GM18519 (cell line): ENCODE measurements at regions not wholly inside any gene's neighbourhood (a gene's known extent, or its start where the extent isn't known, plus 50 kb on each side); places are given as distances from the start of the nearest gene placed in this dataset.
"Not testable (repeated sequence)": the region's sequence is repeated elsewhere in the genome, so short reads cannot be mapped to it uniquely, and the experiment has no call there.

Experiments
- ATAC-seq: cut with Tn5 transposase; IDR thresholded peaks from one replicate; pipeline ENCODE4 v1.9.1; 2021; ENCODE audit warnings: mild to moderate bottlenecking, moderate library complexity; ENCODE audit not compliant: unreplicated experiment, low FRiP score

DNA sequence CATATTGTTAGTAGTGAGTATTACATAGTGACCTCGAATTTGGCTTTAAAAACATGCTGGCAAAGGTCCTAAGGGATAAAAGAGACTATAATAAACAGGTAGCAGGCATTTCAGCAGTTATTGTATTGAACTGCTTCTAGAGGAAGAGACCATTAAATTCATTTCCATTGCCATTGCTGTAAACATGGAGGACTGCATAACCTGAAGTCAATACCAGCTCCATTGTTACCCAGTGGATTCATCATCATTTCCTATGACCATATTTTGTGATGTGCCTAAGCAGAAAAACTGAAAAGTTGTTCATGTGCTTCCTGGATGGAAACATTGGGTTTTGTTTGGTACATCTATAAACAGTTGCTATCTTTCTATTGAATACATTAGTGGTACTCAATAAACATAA, 482.5 kb upstream of the UBE2E2 start:
- no peak for ATAC-seq

DNA sequence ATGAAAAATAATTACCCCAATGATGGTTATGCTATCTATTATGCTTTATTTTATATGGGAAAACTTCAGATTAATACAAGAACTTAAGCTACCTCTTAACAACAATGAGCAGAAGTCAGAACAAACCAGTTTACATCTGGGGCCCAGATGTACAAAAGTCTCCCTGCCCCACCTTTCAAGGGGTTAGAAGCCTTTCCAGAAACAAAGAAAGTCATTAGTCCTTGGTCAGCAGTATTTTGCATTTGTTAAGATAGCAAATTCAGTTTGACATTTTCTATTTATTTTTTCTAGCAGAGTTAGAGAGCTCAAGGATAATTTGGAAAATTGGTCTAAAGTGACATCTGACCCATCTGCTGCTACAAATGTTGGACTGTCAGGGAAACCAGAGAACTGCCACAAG, 478.7 kb upstream of the UBE2E2 start:
- ATAC-seq, result no peak

DNA sequence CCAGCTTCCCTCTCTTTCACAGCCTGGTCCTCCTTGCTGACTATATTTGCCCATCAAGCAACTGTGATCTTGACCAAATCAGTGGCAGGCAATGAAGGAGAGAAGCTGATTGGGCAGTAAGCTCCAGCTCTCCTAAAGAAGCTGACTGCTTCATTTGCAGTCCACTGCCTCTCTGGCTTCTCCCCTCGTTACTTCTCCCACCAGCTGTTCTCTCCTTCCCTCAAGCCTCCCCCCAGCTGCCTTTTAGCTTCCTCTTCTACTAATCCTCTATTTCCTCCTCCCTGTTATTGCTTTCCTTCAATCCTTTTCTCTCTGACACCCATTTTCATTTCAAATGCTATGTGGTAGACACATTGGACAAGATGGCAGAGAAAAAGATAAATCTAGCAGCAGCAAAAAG, 474.7 kb upstream of the UBE2E2 start:
- ATAC-seq, result no peak

DNA sequence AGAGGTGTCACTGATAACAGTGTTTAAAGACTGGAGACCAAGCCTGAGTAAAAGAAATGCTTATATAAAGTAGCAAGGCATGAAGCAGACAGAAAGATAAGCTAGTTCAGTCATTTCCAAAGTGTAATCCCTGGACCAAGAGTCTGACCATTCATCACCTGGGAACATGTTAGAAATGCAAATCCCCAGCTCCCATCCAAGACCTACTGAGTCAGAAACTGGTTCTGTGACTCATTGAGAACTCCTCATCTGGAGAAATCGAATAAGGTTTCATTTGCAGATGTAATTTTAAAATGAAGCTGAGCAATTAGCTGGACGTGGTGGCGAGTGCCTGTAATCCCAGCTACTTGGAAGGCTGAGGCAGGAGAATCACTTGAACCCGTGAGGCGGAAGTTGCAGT, 473.9 kb upstream of the UBE2E2 start:
- no peak for ATAC-seq

DNA sequence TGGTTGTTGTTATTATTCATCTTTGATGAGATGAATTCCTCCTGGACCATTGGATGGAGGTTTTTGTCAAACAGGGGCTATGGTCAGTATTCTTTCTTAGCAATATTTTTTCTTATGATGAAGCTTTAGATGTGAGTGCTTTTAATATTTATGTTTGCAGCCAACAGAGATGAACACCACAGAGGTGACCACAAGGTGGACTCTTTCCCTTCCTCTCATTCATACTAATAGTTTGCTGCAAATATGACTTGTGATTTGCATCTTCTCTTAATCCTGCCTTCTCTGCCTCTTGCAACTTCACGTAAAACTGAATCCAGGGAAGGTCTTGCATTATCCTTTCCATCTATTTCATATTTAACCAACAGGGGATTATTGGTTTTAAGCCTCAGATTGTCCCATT, 473.1 kb upstream of the UBE2E2 start:
- no peak for ATAC-seq

DNA sequence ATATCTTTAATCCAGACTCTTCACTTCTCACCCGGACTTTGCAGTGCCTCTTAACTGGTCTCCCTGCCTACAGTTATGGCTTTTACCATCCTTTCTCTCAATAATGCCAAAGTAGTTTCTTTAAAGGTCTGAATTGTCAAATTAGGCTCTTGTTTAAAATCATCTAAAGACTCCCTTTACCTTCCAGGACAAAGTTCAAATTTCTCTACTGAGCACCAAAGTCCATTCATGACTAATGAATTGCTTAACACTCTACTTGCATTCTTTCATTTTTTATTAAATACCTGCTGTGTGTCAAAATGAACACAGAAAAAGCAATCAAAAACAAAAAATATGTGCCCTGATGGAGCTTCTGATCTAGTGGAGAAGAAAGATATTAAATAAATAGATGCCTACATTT, 472.4 kb upstream of the UBE2E2 start:
- ATAC-seq, result no peak

DNA sequence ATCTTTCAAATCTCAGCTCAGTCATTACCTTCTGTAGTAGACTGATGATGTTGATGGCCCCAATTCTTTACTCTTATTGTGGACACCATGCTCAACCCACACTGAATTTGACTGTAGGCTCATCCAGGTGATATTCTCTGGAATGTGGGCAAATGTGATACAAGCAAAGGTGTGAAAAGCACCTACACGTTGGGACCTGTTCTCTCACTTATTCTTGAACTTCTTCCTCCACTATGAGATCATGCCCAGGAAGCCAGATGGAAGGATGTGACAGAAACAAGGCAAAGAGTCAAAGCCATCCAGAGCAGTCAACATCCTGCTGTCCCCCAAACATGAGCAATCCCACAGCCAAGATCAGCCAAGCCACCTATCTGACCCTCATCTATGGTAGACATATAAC, 471.2 kb upstream of the UBE2E2 start:
- ATAC-seq, result no peak

DNA sequence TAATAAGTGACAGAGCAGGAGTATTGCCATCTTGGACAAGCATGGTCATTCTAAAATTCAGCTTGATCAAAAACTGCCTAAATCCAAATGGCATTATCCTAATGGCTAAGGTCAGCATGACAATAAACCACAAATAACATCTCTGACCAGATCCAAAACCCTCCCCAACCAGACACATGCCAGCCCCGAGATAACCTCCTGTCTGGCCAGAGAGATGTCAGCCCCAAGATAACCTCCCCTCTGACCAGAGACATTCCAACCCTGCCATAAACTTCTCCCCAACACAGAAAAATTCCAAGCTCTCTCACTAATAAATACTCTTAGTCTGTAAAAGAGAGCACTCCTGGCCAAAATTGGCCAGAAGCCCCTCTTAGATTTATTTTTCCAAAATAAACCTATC, 470.5 kb upstream of the UBE2E2 start:
- ATAC-seq, result no peak

DNA sequence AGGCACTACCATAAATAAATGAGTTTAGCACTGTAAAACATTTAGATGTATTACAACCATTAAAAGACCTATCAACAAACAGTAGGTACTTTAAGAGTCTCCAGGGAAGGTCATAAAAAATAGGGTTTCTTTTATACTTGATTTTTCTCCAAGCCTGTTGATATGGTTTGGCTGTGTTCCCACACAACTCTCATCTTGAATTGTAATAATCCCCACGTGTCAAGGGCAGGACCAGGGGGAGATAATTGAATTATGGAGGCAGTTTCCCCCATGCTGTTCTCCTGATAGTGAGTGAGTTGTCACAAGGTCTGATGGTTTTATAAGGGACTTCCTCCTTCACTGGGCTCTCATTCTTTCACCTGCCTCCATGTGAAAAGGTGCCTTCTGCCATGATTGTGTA, 468.9 kb upstream of the UBE2E2 start:
- no peak for ATAC-seq

DNA sequence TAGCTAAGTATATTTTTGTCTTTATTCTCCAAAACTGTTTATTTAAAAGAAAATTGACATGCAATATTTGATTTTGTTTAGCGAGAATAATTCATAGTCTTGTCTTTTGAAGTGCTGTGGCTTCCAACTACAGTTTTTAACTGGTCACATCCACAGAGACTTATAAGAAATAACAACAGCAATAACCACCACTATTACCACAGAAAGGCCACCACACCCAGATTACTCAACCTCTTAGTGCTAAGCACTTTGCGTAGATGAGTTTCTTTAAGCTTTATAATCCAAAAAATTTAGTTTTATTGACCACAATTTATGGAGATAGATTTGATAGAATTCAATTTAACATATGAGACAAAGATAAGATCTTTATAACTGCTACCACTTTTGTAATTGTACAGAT, 468.4 kb upstream of the UBE2E2 start:
- ATAC-seq, result no peak

DNA sequence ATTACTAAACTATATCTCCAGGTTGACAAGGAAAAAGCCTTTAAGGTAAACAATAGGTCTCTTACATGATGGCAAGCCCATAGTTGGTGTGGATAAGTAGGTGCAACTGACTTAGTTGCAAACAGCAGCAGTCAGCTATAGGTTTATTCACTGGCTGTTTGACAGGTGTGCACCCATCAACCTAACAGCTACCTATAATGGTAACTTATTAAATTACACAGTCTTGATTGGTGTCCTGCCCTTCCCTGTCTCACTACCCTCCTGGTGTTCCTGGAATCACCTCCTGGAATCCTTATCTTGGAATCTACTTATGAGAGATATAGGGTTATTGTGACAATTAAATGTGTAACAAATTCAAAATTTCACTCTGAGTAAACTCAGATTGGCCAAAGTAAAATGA, 467.8 kb upstream of the UBE2E2 start:
- ATAC-seq, result no peak

DNA sequence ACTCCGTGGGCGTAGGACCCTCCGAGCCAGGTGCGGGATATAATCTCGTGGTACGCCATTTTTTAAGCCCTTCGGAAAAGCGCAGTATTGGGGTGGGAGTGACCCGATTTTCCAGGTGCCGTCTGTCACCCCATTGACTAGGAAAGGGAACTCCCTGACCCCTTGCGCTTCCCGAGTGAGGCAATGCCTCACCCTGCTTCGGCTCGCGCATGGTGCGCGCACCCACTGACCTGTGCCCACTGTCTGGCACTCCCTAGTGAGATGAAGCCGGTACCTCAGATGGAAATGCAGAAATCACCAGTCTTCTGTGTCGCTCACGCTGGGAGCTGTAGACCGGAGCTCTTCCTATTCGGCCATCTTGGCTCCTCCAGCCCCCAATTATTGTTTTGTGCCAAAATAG, 459.7 kb upstream of the UBE2E2 start:
- not testable (repeated sequence) for ATAC-seq

DNA sequence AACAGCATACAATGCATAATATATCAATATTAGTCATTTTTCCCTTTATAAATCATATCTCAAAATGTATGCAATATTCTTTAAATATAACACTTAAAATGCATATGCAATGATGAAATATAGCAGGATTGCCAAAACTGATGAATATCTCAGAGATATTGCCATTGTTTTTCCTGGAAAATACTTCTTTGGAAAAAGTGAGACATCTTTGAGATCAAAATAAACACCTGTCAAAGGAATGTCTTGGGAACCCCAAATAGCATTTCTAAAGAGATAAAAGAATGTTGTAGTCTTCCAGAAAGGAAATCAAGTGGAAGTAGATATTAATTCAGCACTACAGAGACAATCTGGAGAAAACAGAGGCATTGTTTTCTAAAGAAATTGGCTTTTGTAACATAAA, 457.8 kb upstream of the UBE2E2 start:
- no peak for ATAC-seq

DNA sequence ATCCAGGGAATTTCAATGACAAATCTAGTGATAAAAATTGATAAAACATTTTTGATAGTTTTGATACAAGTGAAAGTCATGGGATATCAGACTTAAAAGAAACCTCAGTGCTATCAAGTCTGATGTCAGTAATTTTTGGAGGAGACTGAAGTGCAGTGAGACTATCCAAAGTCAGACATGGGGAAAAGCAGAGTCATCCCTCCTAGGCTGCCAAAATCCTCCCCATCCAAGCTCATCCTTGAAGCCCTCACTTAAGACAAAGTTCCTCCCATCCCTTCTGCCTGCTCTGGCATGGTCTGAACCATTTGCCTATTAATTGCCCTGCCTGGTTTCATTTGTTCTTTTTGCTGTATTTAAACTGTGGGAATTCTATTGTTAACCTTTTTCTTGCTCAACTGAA, 456.9 kb upstream of the UBE2E2 start:
- ATAC-seq, result no peak

DNA sequence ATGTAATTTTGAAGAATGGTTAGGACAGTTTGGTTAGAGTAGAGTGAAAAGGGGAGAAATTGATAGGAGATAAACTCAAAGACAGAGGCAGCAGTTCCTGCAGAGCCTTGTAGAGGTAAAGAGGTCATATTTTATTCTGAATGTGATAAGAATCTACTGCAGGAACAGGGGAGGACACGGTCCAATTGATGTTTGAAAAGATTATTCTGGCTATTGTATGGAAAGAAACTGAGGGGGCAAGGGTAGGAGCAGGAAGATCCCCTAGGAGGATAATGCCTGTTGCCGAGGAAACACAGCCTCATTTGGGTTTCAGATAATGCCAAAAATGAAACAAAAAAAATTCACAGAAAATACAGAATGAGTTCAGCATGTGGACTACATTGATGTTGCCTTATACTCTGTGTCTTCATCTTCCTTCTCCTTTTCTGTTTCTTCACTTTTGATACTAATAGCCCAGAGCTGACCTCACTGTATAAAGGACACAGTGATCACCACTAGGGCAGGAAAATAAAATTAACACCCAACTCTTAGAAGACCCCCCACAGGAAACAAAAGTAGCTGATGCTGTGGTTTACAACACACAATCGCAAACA, 454.6 kb upstream of the UBE2E2 start:
- no peak for ATAC-seq

DNA sequence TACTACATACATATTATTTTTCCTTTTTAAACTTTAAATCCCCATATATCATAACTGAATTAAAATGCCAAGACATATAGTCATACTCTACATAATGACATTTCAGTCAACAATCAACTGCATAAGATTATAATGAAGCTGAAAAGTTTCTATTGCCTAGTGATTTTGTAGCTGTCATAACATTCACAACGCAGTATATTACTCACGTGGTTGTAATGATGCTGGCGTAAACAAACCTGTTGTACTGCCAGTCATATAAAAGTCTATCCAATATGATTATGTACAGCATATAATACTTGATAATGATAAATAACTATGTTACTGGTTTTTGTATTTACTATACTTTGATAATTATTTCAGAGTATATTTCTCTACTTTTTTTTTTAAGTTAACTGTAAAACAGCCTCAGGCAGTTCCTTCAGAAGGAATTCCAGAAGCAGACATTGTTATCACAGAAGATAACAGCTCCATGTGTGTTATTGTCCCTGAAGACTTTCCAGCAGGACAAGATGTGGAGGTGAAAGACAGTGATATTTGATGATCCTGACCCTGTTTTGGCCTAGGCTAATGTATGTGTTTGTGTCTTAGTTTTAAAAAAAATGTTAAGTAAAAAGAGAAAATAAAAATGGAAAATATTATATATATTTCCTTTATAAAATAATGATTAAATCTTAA, 443.4 kb upstream of the UBE2E2 start:
- no peak for ATAC-seq

DNA sequence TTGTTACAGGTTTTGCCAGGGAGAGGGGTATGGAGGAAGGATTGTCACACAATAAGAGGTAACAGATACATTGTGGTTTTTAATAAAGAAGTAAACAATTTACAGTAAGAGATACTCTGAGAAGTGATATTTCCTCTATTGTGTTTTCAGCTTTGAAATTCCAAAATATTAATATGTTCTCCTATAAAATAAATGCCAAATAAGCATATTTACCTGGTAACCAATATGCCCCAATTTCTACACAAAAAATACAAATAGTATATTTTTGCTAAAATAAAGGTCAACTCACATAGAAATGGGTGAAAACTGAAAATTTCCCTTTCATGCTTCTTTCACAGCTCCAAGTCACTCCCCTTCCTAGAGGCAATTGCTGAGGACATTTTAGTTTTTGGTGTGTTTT, 437.4 kb upstream of the UBE2E2 start:
- no peak for ATAC-seq

DNA sequence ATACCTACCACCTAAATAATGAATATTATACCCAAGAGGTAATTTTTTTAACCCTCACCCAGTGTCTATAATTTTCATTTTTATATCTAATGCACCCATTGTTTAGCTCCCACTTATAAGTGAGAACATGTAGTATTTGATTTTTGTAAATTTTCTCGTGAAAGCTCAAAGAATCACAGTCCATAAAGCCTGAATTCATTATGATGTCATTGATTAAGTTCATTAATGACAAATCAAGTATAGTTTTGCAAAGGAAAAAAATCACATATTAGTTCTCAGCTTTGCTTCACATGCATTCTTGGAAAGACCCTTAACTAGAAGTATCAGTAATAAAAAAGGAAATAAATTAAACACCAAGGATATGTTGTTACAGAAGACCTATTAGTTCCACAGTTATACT, 425.3 kb upstream of the UBE2E2 start:
- no peak for ATAC-seq

DNA sequence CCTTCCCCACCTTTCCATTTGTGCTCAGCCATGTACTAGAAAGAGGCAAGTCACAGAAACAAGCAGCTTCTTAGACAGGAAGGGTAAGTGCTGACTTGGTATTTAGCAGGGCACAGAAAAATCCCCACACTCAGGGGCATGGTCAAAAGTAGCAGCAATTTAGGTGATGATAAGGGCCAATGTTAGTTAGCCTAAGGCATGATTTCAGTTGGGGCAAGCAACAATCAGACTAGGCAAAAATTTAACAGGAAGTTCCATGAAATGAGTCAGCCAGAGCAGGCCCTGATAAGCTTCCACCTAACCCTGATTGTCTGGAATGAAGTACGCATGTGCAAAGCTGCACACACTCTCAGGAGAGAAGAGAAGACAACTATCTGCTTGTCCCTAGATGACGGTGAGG, 423.4 kb upstream of the UBE2E2 start:
- ATAC-seq, result no peak

DNA sequence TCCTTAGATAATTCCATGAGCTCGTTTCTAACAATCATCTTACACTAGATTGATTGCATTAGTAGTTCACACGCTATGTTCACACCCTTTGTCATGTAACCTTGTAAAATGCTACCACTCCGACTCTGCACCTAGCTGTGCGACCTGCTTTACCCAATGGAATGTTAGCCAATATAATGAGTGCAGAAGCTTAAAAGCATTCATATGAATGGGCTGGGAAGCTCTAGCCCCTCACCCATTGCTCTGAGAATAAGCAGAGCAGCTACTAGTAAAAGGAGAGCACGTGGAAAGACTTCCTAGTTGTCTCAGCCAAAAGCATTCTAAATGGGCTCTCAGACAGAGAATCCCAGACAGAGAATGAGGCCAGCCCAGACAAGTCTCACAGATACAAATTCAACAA, 410.6 kb upstream of the UBE2E2 start:
- no peak for ATAC-seq

DNA sequence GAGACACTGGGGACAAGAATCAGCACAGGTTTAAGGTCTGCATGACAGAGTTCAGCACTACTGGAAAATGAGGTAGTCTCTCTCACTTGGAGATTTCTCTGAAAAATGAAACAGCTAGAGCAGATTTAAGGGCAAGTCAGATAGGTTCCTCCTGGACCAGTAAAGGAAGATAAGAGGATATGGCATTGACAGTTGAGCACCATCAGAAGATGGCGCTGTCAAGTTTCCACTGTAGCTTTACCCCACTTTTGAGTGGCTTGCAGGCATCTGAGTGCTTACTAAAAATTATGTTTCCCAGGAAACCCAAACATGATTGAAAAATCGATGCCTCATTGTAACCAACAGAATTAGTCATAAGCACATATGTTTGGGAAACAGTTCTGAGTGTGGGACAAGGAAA, 407.2 kb upstream of the UBE2E2 start:
- ATAC-seq, result no peak

DNA sequence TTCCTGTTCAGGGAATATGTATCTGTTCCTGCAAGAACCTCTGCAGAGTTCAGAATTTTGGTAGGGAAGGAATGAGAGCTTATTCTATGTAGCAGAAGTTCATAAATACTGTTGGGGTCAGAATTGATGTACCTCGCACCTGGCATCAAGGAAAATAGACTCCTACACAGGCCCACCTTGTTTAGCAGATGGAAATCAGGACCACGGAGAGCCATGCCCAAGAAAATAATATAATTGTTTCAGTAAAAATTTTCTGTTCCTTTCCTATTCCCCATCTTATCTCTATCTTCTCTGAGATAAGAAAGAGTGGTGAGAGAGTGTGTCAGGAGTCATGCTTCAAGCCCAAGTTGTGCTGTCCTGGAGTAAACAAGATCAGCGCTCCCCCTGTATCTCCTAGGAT, 404.7 kb upstream of the UBE2E2 start:
- ATAC-seq, result no peak

DNA sequence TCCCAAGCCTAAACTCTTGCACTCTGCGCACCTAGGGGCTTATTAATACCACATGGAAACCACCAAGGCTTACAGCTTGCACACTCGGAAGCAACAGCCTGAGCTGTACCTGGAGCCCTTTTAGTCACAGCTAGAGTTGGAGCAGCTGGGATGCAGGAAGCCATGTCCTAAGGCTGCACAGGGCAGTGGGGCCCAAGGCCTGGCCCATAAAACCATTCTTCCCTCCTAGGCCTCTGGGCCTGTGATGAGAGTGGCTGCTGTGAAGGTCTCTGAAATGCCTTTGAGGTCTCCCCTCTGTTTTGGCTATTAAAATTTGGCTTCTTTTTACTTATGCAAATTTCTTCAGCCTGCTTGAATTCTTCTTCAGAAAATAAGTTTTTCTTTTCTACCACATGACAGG, 383.9 kb upstream of the UBE2E2 start:
- no peak for ATAC-seq
